CD4-positive, alpha-beta memory T cell (primary cell): ENCODE measurements at regions not wholly inside any gene's neighbourhood (a gene's known extent, or its start where the extent isn't known, plus 50 kb on each side); places are given as distances from the start of the nearest gene placed in this dataset.

Experiments used
- CTCF ChIA-PET: fragments of 350-600 bp; sonication (Branson Sonifier 250); formaldehyde crosslinking; loops from one replicate; lab custom pipeline; 2021; ENCODE audit warnings: inconsistent platforms; ENCODE audit not compliant: partially characterized antibody; lab: Charles Lee
- POLR2A ChIA-PET: fragments of 350-600 bp; sonication (Branson Sonifier 250); formaldehyde crosslinking; loops from one replicate; lab custom pipeline; 2021; ENCODE audit not compliant: partially characterized antibody; lab: Charles Lee
- DNase-seq, 5 donors: peaks; one replicate each; pipeline versions ENCODE4 v3.0.0 to v3.0.0-alpha.2; 2020 to 2022; ENCODE audit warnings: mixed read lengths in 1 of 5
- H3K27ac ChIP-seq: one replicate; pipeline ENCODE4 v1.7.0; 2013; ENCODE audit warnings: low read depth, low read length
- H3K27me3 ChIP-seq: 2 replicates; pipeline ENCODE4 v1.7.0; 2013; ENCODE audit warnings: mild to moderate bottlenecking, low read length, moderate library complexity; ENCODE audit not compliant: insufficient read depth
- H3K36me3 ChIP-seq: 2 replicates; pipeline ENCODE4 v1.7.0; 2013; ENCODE audit warnings: mild to moderate bottlenecking, low read length, moderate library complexity; ENCODE audit not compliant: insufficient read depth
- H3K4me1 ChIP-seq: 2 replicates; pipeline ENCODE4 v1.7.0; 2013; ENCODE audit warnings: mild to moderate bottlenecking, low read length, moderate library complexity; ENCODE audit not compliant: insufficient read depth
- H3K4me3 ChIP-seq, 2 donors: one replicate each; pipeline ENCODE4 v1.7.0; 2013; ENCODE audit warnings: low read length in 2 of 2, mild to moderate bottlenecking in 1 of 2
- H3K9me3 ChIP-seq, 2 donors: one replicate each; pipeline ENCODE4 v1.7.0; 2013; ENCODE audit warnings: low read length in 2 of 2, control low read depth in 1 of 2; ENCODE audit not compliant: control insufficient read depth in 1 of 2
- H3K27ac Mint-ChIP-seq, 7 donors: one replicate each; pipeline ENCODE4 v1.8.0; 2020 to 2021; ENCODE audit warnings: mixed read lengths in 7 of 7, mild to moderate bottlenecking in 6 of 7, inconsistent platforms in 3 of 7, moderate library complexity in 3 of 7
- H3K27me3 Mint-ChIP-seq, 2 donors: one replicate each; pipeline ENCODE4 v1.8.0; 2020 to 2021; ENCODE audit warnings: mixed read lengths in 2 of 2
- H3K36me3 Mint-ChIP-seq, 2 donors: one replicate each; pipeline ENCODE4 v1.8.0; 2020 to 2021; ENCODE audit warnings: mixed read lengths in 2 of 2, inconsistent platforms in 1 of 2, mild to moderate bottlenecking in 1 of 2
- H3K4me1 Mint-ChIP-seq, 4 donors: one replicate each; pipeline ENCODE4 v1.8.0; 2020 to 2021; ENCODE audit warnings: mixed read lengths in 4 of 4, mild to moderate bottlenecking in 1 of 4
- H3K4me3 Mint-ChIP-seq, 8 donors: one replicate each; pipeline ENCODE4 v1.8.0; 2020 to 2021; ENCODE audit warnings: mixed read lengths in 8 of 8, mild to moderate bottlenecking in 7 of 8, moderate library complexity in 6 of 8, inconsistent platforms in 3 of 8
- H3K9me3 Mint-ChIP-seq, 8 donors: one replicate each; pipeline ENCODE4 v1.8.0; 2020 to 2021; ENCODE audit warnings: mixed read lengths in 8 of 8, mild to moderate bottlenecking in 5 of 8, inconsistent platforms in 3 of 8, moderate library complexity in 1 of 8
- intact Hi-C: fragments of 100-400 bp; cut with micrococcal nuclease; formaldehyde crosslinking; loops from one replicate; pipeline ENCODE4 v1.15.1; 2023

DNA sequence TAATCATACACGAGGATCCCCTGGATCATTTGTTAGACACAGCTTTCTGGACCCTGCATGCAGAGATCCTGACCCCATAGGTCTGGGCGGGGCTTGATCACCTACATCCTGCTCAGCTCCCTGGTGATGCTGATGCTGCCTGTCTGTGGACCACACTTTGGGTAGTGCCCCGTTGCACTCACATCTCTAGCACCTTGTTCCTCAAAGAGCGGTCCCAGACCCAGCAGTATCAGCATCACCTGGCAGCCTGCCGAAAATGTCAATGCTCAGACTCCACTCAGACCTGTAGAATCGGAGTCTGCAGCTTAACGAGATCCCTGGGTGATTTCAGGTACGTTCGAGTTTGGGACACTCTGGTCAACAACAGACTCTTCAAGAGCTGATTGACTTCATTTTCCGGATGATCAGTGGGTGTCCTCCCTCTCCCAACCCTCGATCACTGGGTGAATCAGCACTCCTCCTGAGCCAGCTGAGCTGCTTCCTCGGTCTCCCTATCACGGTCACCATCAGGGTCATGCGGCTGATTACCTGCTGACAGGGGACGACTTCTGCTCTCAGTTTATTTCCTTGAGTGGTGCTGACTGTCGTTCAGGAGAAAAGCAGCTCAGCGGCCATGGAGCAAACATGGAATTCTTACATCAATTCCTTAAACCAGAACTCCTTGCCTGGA lies 150.6 kb upstream of the RAB12 start:
- Mint-ChIP-seq H3K4me3 (no peak overlapping the region), H3K9me3 (peaks cover 0 to 4% (median 0%) of the 10 kb centered on the region in 8 donors), H3K27ac (no peak overlapping the region), H3K27me3 (peaks cover 1 to 2% of the 10 kb centered on the region in 2 donors), H3K4me1 (no peaks in the 10 kb centered on the region), H3K36me3 (no peaks in the 10 kb centered on the region)
- Histone ChIP-seq H3K4me3 (no peak overlapping the region), H3K27ac (no peak overlapping the region), H3K36me3 (no peaks in the 10 kb centered on the region), H3K4me1 (no peaks in the 10 kb centered on the region), H3K27me3 (no peaks in the 10 kb centered on the region), H3K9me3 (no peaks in the 10 kb centered on the region)
- intact Hi-C loops = no loop called here
- ChIA-PET POLR2A (no interaction called here), CTCF (no interaction called here)
- DNase-seq = no peak

DNA sequence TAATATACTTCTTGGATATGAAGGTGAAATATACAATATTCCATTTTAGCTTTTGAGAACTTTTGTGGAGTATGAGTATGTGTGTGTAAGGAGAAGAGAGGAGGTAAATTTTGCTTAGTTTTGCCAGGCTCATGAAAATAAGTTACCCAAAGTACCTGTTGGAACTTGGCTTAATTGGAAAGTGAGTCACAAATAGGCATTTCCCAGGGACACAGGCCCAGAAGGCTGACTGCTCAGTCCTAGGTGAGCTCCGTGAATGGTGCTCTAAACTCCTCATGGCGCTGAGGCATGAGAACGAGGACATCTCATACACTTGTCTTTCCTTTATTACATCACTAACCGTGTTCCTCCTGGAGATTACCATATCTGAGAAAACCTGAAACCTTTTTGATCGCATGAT lies 148.5 kb upstream of the RAB12 start:
- POLR2A ChIA-PET = no interaction called here
- Histone ChIP-seq H3K27me3 (no peaks in the 10 kb centered on the region), H3K27ac (no peak overlapping the region), H3K36me3 (no peaks in the 10 kb centered on the region), H3K4me1 (no peaks in the 10 kb centered on the region), H3K9me3 (no peaks in the 10 kb centered on the region), H3K4me3 (no peak overlapping the region)
- no peak overlapping the region for H3K4me3 Mint-ChIP-seq
- H3K4me1 Mint-ChIP-seq = no peaks in the 10 kb centered on the region
- intact Hi-C loops = no loop called here
- DNase-seq = no peak
- H3K36me3 Mint-ChIP-seq = no peaks in the 10 kb centered on the region
- H3K27ac Mint-ChIP-seq = no peak overlapping the region
- peaks cover 0 to 3% (median 0%) of the 10 kb centered on the region in 8 donors for H3K9me3 Mint-ChIP-seq
- CTCF ChIA-PET = interaction anchor here (1.4 kb wide), 1 partner anchor 9 kb away, joined by 4 read pairs; no protein-coding TSS in a partner anchor
- peaks cover 0 to 1% of the 10 kb centered on the region in 2 donors for H3K27me3 Mint-ChIP-seq

DNA sequence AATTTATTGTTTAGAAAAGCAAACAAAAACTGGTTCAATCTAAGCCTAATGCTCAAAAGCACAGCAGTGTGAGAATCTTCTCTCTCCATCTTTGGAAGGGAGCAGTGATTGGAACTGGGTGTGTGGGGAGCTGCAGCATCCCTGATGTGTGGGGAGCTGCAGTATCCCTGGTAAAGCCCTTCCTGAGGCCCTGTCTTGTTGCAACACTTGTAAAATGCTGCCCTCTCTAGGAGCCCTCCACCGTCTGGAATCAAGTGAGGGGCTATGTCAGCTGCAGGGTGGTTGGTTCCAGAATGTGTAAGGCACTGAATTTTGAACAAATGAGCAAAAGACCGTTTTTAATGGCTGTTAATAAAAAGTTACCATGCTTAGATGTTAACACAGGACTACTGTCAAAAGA lies 147.7 kb upstream of the RAB12 start:
- Mint-ChIP-seq H3K4me1 (no peaks in the 10 kb centered on the region), H3K4me3 (no peak overlapping the region), H3K9me3 (peaks cover 0 to 3% (median 0%) of the 10 kb centered on the region in 8 donors), H3K36me3 (no peaks in the 10 kb centered on the region), H3K27ac (no peak overlapping the region), H3K27me3 (peaks cover 0 to 3% of the 10 kb centered on the region in 2 donors)
- H3K4me3 ChIP-seq = no peak overlapping the region
- no peaks in the 10 kb centered on the region for H3K27me3 ChIP-seq
- CTCF ChIA-PET = interaction anchor here (1.4 kb wide), 1 partner anchor 10 kb away, joined by 4 read pairs; no protein-coding TSS in a partner anchor
- H3K36me3 ChIP-seq = no peaks in the 10 kb centered on the region
- no peak overlapping the region for H3K27ac ChIP-seq
- no peaks in the 10 kb centered on the region for H3K4me1 ChIP-seq
- POLR2A ChIA-PET = no interaction called here
- no peaks in the 10 kb centered on the region for H3K9me3 ChIP-seq
- intact Hi-C loops = no loop called here
- no peak for DNase-seq

DNA sequence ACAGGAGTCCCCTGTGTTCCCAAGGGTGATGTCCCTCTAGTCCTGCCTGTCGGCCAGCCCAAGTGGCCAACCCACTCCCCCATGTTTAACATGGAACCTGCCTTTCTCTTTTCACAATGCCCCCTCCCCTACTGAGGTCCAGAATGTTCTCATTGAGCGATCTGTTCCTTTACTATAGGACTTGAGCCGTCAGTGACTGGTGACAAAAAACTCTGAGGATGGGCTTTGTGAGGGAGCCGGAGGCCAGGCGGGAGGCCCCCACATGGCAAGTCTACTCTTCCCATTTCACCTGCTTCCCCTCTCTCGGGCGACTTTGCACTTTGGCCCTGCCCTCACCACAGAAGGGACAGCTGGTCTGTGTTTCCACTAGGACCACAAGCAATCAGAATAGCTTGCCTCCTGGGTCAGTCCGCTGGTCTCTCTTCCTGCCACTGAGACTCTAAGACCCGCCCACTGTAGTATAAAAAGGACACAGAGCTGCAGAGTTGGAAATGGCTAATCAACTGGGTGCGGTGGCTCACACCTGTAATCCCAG lies 146.5 kb upstream of the RAB12 start:
- no peak overlapping the region for H3K4me3 ChIP-seq
- no peaks in the 10 kb centered on the region for H3K36me3 Mint-ChIP-seq
- H3K9me3 Mint-ChIP-seq = peaks cover 0 to 3% (median 0%) of the 10 kb centered on the region in 8 donors
- no peak for DNase-seq
- H3K9me3 ChIP-seq = no peaks in the 10 kb centered on the region
- no peak overlapping the region for H3K4me3 Mint-ChIP-seq
- no peak overlapping the region for H3K27ac ChIP-seq
- no peaks in the 10 kb centered on the region for H3K4me1 Mint-ChIP-seq
- no peaks in the 10 kb centered on the region for H3K4me1 ChIP-seq
- no peak overlapping the region for H3K27ac Mint-ChIP-seq
- no peaks in the 10 kb centered on the region for H3K27me3 ChIP-seq
- no peaks in the 10 kb centered on the region for H3K36me3 ChIP-seq
- peaks cover 0 to 2% of the 10 kb centered on the region in 2 donors for H3K27me3 Mint-ChIP-seq
- POLR2A ChIA-PET = no interaction called here
- intact Hi-C loops = no loop called here
- CTCF ChIA-PET = no interaction called here

DNA sequence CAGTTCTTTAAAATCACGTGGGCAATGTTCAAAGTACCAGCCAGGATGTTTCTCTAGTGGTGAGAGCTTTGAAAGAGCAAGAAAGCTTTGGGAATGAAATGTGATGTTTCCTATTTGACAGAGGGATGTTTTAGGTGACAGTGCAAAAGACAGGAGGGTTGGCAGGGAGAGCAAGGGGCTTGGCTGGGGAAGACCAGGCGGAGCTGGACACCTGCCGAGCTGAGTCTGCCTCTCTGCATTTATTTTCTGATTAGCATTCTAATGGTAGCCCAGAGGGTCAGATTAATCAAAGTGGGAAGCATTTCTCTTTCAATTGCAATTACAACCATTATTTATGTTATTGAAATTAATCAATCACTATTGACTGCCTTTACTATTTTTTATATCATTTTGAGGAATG lies 145.4 kb upstream of the RAB12 start:
- Mint-ChIP-seq H3K4me3 (no peak overlapping the region), H3K36me3 (no peaks in the 10 kb centered on the region), H3K27ac (no peak overlapping the region), H3K9me3 (peaks cover 0 to 3% (median 0%) of the 10 kb centered on the region in 8 donors), H3K27me3 (peaks cover 0 to 2% of the 10 kb centered on the region in 2 donors), H3K4me1 (no peaks in the 10 kb centered on the region)
- ChIA-PET POLR2A (no interaction called here), CTCF (no interaction called here)
- Histone ChIP-seq H3K9me3 (no peaks in the 10 kb centered on the region), H3K27ac (no peak overlapping the region), H3K4me3 (no peak overlapping the region), H3K4me1 (no peaks in the 10 kb centered on the region), H3K27me3 (no peaks in the 10 kb centered on the region), H3K36me3 (no peaks in the 10 kb centered on the region)
- no peak for DNase-seq
- intact Hi-C loops = no loop called here

DNA sequence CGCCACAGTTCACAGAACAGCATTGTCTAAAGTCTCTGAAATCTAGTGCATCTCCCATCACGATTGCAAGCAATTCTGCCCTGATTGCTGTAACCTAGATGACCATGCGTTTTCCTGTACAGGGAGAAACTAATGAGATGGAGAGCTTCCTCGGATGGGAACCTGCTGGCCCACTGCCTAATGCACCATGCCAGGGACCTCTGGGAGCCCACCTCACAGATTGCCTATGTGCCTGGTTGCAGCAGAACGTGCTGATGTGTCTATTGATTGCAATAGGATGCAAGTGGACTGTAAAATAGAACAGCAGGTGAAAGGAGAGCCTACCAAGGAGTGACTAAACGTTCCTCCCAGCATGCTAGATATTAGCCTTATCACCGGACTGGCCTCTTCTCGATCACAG lies 141.0 kb upstream of the RAB12 start:
- H3K27me3 Mint-ChIP-seq = peaks cover 0 to 2% of the 10 kb centered on the region in 2 donors
- H3K36me3 Mint-ChIP-seq = no peaks in the 10 kb centered on the region
- CTCF ChIA-PET = interaction anchor here (1.3 kb wide), 1 partner anchor 12 kb away, joined by 3 read pairs; no protein-coding TSS in a partner anchor
- H3K9me3 ChIP-seq = no peaks in the 10 kb centered on the region
- no peaks in the 10 kb centered on the region for H3K4me1 ChIP-seq
- H3K9me3 Mint-ChIP-seq = no peaks in the 10 kb centered on the region
- no peak overlapping the region for H3K4me3 ChIP-seq
- H3K27ac Mint-ChIP-seq = no peak overlapping the region
- no peaks in the 10 kb centered on the region for H3K36me3 ChIP-seq
- no peak for DNase-seq
- no peaks in the 10 kb centered on the region for H3K4me1 Mint-ChIP-seq
- H3K4me3 Mint-ChIP-seq = no peak overlapping the region
- no peak overlapping the region for H3K27ac ChIP-seq
- intact Hi-C loops = no loop called here
- no peaks in the 10 kb centered on the region for H3K27me3 ChIP-seq
- POLR2A ChIA-PET = no interaction called here

DNA sequence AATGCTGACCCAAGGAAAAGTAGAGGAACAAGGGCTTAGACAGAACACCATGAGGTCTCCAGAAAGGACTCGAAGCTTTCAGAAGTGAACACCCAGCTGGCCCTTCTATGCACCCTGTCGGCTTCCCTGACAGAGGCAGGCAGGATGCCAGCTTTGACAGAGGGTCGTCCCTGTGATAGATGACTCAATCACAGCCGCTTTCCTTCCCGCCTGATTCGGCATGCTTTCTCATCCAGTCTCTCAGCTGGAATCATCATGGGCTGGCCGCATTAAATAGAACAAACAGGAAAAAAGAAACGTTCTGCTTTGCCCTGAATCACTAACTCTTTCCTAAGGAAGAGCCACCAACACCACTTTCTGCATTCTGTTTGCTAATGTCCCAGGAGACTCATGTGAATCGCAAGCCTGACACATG lies 140.3 kb upstream of the RAB12 start:
- H3K27ac Mint-ChIP-seq = no peak overlapping the region

More for the DNA sequence above, 140.3 kb upstream of the RAB12 start:
- Histone ChIP-seq H3K4me1 (no peaks in the 10 kb centered on the region), H3K27ac (no peak overlapping the region), H3K4me3 (no peak overlapping the region), H3K36me3 (no peaks in the 10 kb centered on the region), H3K27me3 (no peaks in the 10 kb centered on the region), H3K9me3 (no peaks in the 10 kb centered on the region)
- no peaks in the 10 kb centered on the region for H3K4me1 Mint-ChIP-seq
- CTCF ChIA-PET = interaction anchor here (1.0 to 1.3 kb wide), 2 partner anchors 10 to 11 kb away, joined by 3 read pairs; no protein-coding TSS in a partner anchor
- no peak for DNase-seq
- peaks cover 0 to 3% of the 10 kb centered on the region in 2 donors for H3K27me3 Mint-ChIP-seq
- H3K9me3 Mint-ChIP-seq = no peaks in the 10 kb centered on the region
- H3K4me3 Mint-ChIP-seq = no peak overlapping the region
- intact Hi-C loops = no loop called here
- no peaks in the 10 kb centered on the region for H3K36me3 Mint-ChIP-seq
- POLR2A ChIA-PET = no interaction called here
